Stimulated activated CD8-positive, alpha-beta memory T cell treated with anti-CD3 and anti-CD28 coated beads, Interleukin-15, amount 100 ng/mL, for 48 hours (primary cell): ENCODE measurements at regions not wholly inside any gene's neighbourhood (a gene's known extent, or its start where the extent isn't known, plus 50 kb on each side); places are given as distances from the start of the nearest gene placed in this dataset.
"Not testable (repeated sequence)": the region's sequence is repeated elsewhere in the genome, so short reads cannot be mapped to it uniquely, and the experiment has no call there.

Experiments used
- DNase-seq, 2 donors: peaks; one replicate each; pipeline ENCODE4 v3.0.0-alpha.2; 2020; ENCODE audit warnings: low read depth in 2 of 2

- no peak for DNase-seq
Observed at GRCh38 chr11:29061452-29061851, 953.3 kb downstream of the METTL15 start.

GRCh38 chr11:29056487-29056886 lies 948.3 kb downstream of the METTL15 start:
- DNase-seq: not testable (repeated sequence)

GRCh38 chr11:29051935-29052334 lies 943.7 kb downstream of the METTL15 start:
- no peak for DNase-seq

- DNase-seq: not testable (repeated sequence)
Observed at GRCh38 chr11:29050962-29051361, 942.8 kb downstream of the METTL15 start.

- DNase-seq: no peak
Observed at GRCh38 chr11:29040489-29040888, 932.3 kb downstream of the METTL15 start.

- DNase-seq: no peak
Observed at GRCh38 chr11:29032384-29033149, 924.4 kb downstream of the METTL15 start.

- no peak for DNase-seq
Observed at GRCh38 chr11:29029452-29029851, 921.3 kb downstream of the METTL15 start.

- no peak for DNase-seq
Observed at GRCh38 chr11:29027436-29027835, 919.2 kb downstream of the METTL15 start.

- no peak for DNase-seq
Observed at GRCh38 chr11:29026286-29026685, 918.1 kb downstream of the METTL15 start.

GRCh38 chr11:29025001-29025400 lies 916.8 kb downstream of the METTL15 start:
- no peak for DNase-seq

- DNase-seq: no peak
Observed at GRCh38 chr11:29024386-29024785, 916.2 kb downstream of the METTL15 start.

GRCh38 chr11:29023761-29024160 lies 915.6 kb downstream of the METTL15 start:
- DNase-seq: no peak

GRCh38 chr11:29022676-29023075 lies 914.5 kb downstream of the METTL15 start:
- no peak for DNase-seq

GRCh38 chr11:29019960-29020683 lies 911.9 kb downstream of the METTL15 start:
- no peak for DNase-seq

- no peak for DNase-seq
Observed at GRCh38 chr11:29018631-29019030, 910.4 kb downstream of the METTL15 start.

GRCh38 chr11:29017941-29018340 lies 909.8 kb downstream of the METTL15 start:
- DNase-seq: no peak

GRCh38 chr11:29012507-29012906 lies 904.3 kb downstream of the METTL15 start:
- no peak for DNase-seq

- DNase-seq: no peak
Observed at GRCh38 chr11:29009426-29009825, 901.2 kb downstream of the METTL15 start.

- DNase-seq: no peak
Observed at GRCh38 chr11:29008481-29008880, 900.3 kb downstream of the METTL15 start.

GRCh38 chr11:29006668-29007067 lies 898.5 kb downstream of the METTL15 start:
- DNase-seq: no peak

GRCh38 chr11:29005401-29005980 lies 897.3 kb downstream of the METTL15 start:
- DNase-seq: no peak

GRCh38 chr11:29002816-29003215 lies 894.6 kb downstream of the METTL15 start:
- no peak for DNase-seq

GRCh38 chr11:28999620-29000019 lies 891.4 kb downstream of the METTL15 start:
- no peak for DNase-seq
